NCI-H526 (cell line): ENCODE measurements at regions not wholly inside any gene's neighbourhood (a gene's known extent, or its start where the extent isn't known, plus 50 kb on each side); places are given as distances from the start of the nearest gene placed in this dataset.
"Not testable (repeated sequence)": the region's sequence is repeated elsewhere in the genome, so short reads cannot be mapped to it uniquely, and the experiment has no call there.

ENCODE experiments used
- DNase-seq, 2 experiments: peaks; one replicate each; lab custom pipeline; 2025; lab: John Stamatoyannopoulos, UW

- DNase-seq, result no peak
Observed at GRCh38 chr3:74134831-74135230, 479.6 kb downstream of the CNTN3 start.

GRCh38 chr3:74131546-74132328 is 482.7 kb downstream of the CNTN3 start:
- not testable (repeated sequence) for DNase-seq

GRCh38 chr3:74129611-74130010 is 484.8 kb downstream of the CNTN3 start:
- no peak for DNase-seq

GRCh38 chr3:74129056-74129455 is 485.4 kb downstream of the CNTN3 start:
- no peak for DNase-seq

- no peak for DNase-seq
Observed at GRCh38 chr3:74127256-74127655, 487.2 kb downstream of the CNTN3 start.

GRCh38 chr3:74124782-74125181 is 489.7 kb downstream of the CNTN3 start:
- no peak for DNase-seq

GRCh38 chr3:74122281-74122680 is 492.2 kb downstream of the CNTN3 start:
- no peak for DNase-seq

- DNase-seq, result no peak
Observed at GRCh38 chr3:74121761-74122160, 492.7 kb downstream of the CNTN3 start.

- no peak for DNase-seq
Observed at GRCh38 chr3:74119221-74119620, 494.5 kb upstream of the PDZRN3 start.

- DNase-seq, result no peak
Observed at GRCh38 chr3:74115906-74116305, 491.2 kb upstream of the PDZRN3 start.

GRCh38 chr3:74107451-74107850 is 482.7 kb upstream of the PDZRN3 start:
- DNase-seq, result no peak

- no peak for DNase-seq
Observed at GRCh38 chr3:74106925-74107324, 482.2 kb upstream of the PDZRN3 start.

GRCh38 chr3:74091204-74091603 is 466.5 kb upstream of the PDZRN3 start:
- no peak for DNase-seq

GRCh38 chr3:74089814-74090213 is 465.1 kb upstream of the PDZRN3 start:
- DNase-seq, result no peak

- DNase-seq, result no peak
Observed at GRCh38 chr3:74080056-74080461, 455.3 kb upstream of the PDZRN3 start.

- DNase-seq, result no peak
Observed at GRCh38 chr3:74075241-74075640, 450.5 kb upstream of the PDZRN3 start.

GRCh38 chr3:74074700-74075099 is 450.0 kb upstream of the PDZRN3 start:
- DNase-seq, result no peak

GRCh38 chr3:74067296-74067695 is 442.6 kb upstream of the PDZRN3 start:
- peak in 1 of 2 experiments; percentile 19 for DNase-seq

- DNase-seq, result no peak
Observed at GRCh38 chr3:74066456-74066855, 441.7 kb upstream of the PDZRN3 start.

GRCh38 chr3:74059923-74060600 is 435.3 kb upstream of the PDZRN3 start:
- no peak for DNase-seq

- no peak for DNase-seq
Observed at GRCh38 chr3:74059301-74059922, 434.7 kb upstream of the PDZRN3 start.

- DNase-seq, result no peak
Observed at GRCh38 chr3:74057169-74057568, 432.4 kb upstream of the PDZRN3 start.

GRCh38 chr3:74055061-74055460 is 430.3 kb upstream of the PDZRN3 start:
- no peak for DNase-seq
